RKO (cell line): ENCODE measurements at regions not wholly inside any gene's neighbourhood (a gene's known extent, or its start where the extent isn't known, plus 50 kb on each side); places are given as distances from the start of the nearest gene placed in this dataset.
"Not testable (repeated sequence)": the region's sequence is repeated elsewhere in the genome, so short reads cannot be mapped to it uniquely, and the experiment has no call there.

Experiments used
- DNase-seq: peaks from one replicate; pipeline ENCODE4 v3.0.0-alpha.2; 2016; ENCODE audit warnings: low spot score

GRCh38 chr12:114501474-114501807 lies 95.5 kb upstream of the TBX5 start:
- DNase-seq = no peak

DNA sequence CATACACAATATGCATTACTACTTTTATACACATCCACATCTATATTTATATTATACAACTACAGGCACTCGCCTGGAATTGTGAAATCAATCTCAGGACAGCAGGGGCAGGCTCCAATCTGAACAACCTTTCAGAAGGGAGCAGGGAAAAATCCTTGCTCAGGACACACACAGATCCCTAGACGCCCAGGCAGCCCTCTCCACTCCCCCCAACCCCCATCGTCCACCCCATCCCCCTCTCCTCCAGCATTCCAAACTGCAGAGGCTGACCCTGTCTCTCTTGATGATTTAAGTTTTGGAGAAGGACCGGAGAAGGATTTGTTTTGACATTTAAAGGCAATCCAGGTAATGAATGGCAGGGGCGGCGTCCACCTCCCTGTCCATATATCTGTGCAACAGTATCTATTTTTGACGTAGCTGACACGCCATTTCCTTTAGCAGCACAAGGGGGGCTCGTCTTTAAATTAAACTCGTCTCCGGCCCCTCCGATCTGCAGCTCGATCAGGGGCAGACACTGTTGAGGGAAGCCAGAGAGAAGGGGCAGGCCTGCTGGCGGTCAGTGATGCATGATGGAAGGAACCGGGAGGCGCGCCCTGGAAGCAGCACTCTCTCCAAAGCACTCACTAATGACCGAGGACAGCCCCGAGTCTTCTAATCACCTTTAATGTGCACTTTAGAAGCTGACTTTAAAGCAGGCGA lies 95.0 kb upstream of the TBX5 start:
- DNase-seq = no peak

- no peak for DNase-seq
These were observed 94.2 kb upstream of the TBX5 start for GRCh38 chr12:114500131-114500530.

GRCh38 chr12:114499338-114499737 lies 93.4 kb upstream of the TBX5 start:
- no peak for DNase-seq

- DNase-seq = no peak
These were observed 86.0 kb upstream of the TBX5 start for GRCh38 chr12:114491916-114492315.

- DNase-seq = not testable (repeated sequence)
These were observed 79.0 kb upstream of the TBX5 start for GRCh38 chr12:114484822-114485459.

GRCh38 chr12:114483996-114484395 lies 78.1 kb upstream of the TBX5 start:
- no peak for DNase-seq

DNA sequence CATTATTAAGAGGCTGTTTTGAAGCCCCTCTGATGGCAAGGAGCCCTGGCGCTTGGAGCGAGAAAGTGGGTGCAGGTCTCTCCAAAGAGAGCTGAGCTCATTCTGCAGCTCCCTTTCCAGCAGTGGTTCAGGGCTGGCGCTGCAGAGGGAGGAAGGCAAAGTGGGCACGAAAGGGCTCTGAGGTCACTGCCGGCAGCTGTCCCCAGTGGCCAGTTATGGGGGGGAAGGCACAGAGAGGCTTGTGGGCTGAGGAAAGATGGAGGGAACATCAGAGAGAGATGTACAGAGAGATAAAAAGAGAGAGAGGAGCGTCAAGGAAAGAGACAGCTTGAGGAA lies 75.2 kb upstream of the TBX5 start:
- DNase-seq = no peak

DNA sequence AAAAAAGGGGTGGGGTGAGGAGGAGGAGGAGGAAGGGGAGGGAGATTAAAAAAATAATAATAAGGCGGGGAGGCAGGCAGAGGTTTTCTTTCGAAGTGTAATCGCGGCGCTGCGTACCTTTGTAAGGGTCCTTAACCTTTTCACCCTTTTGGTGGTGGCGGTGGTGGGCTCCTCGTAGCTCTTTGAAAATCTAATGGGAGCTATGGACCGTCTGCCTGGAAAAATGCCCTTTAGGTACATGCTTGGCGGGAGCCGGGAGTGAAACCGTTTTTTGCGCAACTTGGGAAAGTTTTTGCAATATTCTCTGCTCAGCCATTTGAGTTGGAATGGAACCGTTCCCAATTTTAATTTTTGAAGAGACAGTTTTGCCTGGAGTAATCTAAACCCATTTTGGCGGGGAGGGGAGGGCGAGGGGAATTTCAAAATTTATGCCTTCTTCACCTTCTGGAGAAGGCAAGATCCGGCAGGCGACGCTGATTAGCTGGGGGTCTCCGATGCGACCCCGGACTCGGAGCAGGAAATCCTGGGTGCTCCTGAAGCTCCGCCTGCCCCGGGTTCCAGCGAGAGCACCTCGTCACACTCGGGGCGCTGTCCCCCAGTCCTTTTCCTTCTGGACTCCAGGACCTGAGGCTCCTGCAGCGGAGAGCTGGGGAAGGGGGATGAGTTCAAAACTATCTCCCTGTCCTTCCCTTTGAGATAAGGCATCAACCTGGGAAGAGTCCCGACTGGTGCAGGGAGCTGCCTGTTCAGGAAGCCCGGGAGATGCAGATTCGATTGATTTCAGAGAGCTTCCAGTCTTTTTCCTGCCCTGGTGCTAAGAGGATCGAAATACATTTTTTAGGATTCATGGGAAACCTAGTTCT lies 74.6 kb upstream of the TBX5 start:
- DNase-seq = no peak

GRCh38 chr12:114479831-114480230 lies 73.9 kb upstream of the TBX5 start:
- DNase-seq = no peak

DNA sequence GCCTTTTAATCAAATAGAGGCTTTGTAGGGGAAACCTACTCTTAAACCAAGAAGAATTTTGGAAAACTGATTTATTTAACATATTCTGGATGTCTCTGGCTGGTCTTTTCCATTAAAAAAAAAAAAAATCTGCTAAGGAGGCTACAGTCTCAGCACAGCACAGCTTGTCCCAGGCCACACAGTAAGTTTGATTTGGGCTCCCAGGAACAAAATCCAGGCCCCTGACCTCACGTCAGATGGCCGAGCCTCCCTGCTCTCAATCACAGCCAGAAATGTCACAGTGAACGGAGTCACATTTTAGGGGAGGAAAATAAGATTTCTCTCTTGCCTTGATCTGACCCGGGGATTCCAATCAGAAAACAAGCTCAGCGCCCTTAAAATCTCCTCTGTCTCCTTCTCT lies 72.9 kb upstream of the TBX5 start:
- DNase-seq = no peak

DNA sequence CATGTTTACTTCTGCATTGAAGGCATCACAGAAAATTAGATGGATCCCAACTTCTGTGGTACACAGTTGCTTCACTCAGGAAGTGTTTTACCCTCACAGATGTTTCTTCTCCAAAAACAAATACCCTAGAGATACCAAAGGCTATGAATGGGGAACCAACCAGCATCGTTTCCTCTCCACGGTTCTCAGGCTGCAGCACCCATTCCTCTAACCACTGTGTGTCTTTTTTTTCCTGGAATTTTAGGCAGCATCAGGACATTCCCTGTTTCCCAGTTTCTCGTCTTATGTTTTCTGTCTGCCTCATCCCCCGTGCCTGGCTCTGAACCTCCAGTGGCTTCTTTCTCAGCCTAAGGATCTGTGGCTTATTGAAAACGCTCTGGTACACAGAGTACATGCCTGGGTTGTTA lies 72.0 kb upstream of the TBX5 start:
- DNase-seq = no peak

DNA sequence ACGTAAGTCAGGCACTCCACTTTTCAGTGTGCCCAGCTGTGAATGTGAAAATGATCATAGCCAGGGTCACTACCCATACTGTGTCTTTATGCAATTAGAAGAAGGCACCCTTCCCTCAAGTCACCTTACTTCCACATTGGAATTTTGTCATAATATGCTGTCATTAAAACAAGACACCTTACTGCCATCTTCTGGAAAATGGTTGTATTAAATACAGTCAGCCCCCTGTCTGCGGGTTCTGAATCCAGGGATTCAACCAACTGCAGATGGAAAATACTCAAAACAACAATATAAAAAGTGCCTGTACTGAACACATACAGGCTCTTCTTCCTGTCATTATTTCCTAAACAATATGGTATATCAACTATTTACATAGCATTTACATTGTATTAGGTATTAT lies 70.2 kb upstream of the TBX5 start:
- peak; percentile 43 for DNase-seq

DNA sequence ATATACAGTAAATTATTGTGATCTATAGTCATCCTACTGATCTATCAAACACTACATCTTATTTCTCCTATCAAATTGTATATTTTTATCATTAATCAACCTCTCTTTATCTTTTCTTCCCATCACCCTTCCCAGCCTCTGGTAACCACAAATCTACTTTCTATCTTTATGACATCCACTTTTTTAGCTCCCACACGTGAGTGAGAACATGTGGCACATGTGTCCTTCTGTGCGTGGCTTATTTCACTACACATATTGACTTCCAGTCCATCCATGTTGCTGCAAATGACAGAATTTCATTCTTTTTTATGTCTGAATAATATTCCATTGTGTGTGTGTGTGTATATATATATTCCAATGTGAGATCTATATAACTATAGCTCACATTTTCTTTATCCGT lies 67.8 kb upstream of the TBX5 start:
- DNase-seq = no peak

DNA sequence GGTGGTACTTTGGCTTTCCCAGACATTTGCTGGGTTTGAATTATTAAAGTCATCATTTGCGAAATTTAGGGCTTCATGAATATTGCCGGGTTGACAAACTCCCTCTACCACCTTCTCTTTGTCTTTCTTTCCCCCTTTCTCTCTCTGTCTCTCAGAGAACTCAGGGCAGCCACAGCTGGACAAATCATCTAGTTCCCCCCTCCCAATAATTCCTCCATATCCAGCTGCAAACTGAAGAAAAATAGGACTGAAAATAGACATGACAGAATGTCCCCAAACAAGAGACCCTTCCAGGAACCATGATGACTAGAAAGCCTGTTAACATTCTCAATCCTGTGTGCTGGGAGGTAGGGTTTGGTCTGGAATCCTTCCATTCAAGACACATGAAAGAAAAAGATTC lies 67.1 kb upstream of the TBX5 start:
- no peak for DNase-seq

DNA sequence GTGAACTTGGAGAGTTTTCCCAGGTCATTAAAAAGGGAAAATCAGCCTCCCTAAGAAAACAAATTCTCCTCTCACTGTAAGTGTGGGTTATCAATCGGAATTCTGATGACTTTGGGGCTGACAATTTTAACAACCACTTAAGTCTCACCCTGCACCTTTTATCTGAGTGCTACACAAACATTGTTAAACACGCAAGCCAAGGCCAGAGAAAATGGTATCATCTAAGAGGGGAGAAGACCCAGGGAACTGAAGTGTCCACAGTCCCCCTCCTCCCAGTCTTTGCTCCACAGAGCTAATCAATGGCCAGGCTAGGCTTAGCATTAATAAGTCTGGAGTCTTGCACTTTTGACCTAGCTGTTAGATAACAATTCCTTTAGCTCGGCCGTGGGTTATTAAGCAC lies 51.7 kb upstream of the TBX5 start:
- no peak for DNase-seq
